GM21528 (cell line): ENCODE measurements at regions not wholly inside any gene's neighbourhood (a gene's known extent, or its start where the extent isn't known, plus 50 kb on each side); places are given as distances from the start of the nearest gene placed in this dataset.
"Not testable (repeated sequence)": the region's sequence is repeated elsewhere in the genome, so short reads cannot be mapped to it uniquely, and the experiment has no call there.

ENCODE experiments used
- ATAC-seq: cut with Tn5 transposase; IDR thresholded peaks from one replicate; pipeline ENCODE4 v1.9.1; 2021; ENCODE audit warnings: mild to moderate bottlenecking, moderate library complexity; ENCODE audit not compliant: unreplicated experiment, low FRiP score

- ATAC-seq = no peak
Observed at GRCh38 chr13:89380101-89380500, 1708.9 kb downstream of the SLITRK5 start.

GRCh38 chr13:89382981-89383380 is 1711.8 kb downstream of the SLITRK5 start:
- ATAC-seq = no peak

- no peak for ATAC-seq
Observed at GRCh38 chr13:89383891-89384290, 1712.7 kb downstream of the SLITRK5 start.

GRCh38 chr13:89393758-89394304 is 1722.7 kb downstream of the SLITRK5 start:
- no peak for ATAC-seq

GRCh38 chr13:89401264-89401675 is 1730.1 kb downstream of the SLITRK5 start:
- ATAC-seq = no peak

GRCh38 chr13:89402211-89402610 is 1731.0 kb downstream of the SLITRK5 start:
- ATAC-seq = no peak

- ATAC-seq = not testable (repeated sequence)
Observed at GRCh38 chr13:89406096-89406495, 1734.9 kb downstream of the SLITRK5 start.

- no peak for ATAC-seq
Observed at GRCh38 chr13:89407357-89407756, 1736.2 kb downstream of the SLITRK5 start.

GRCh38 chr13:89432997-89433396 is 1761.8 kb downstream of the SLITRK5 start:
- ATAC-seq = no peak

GRCh38 chr13:89434624-89435023 is 1763.5 kb downstream of the SLITRK5 start:
- ATAC-seq = not testable (repeated sequence)

GRCh38 chr13:89454681-89455080 is 1783.5 kb downstream of the SLITRK5 start:
- no peak for ATAC-seq

- no peak for ATAC-seq
Observed at GRCh38 chr13:89455225-89455624, 1784.1 kb downstream of the SLITRK5 start.

GRCh38 chr13:89455741-89456140 is 1784.6 kb downstream of the SLITRK5 start:
- no peak for ATAC-seq

GRCh38 chr13:89457977-89458376 is 1786.8 kb downstream of the SLITRK5 start:
- ATAC-seq = no peak

GRCh38 chr13:89458456-89458855 is 1787.3 kb downstream of the SLITRK5 start:
- ATAC-seq = no peak

GRCh38 chr13:89460895-89461294 is 1789.7 kb downstream of the SLITRK5 start:
- not testable (repeated sequence) for ATAC-seq

- no peak for ATAC-seq
Observed at GRCh38 chr13:89465366-89465765, 1794.2 kb downstream of the SLITRK5 start.

- ATAC-seq = no peak
Observed at GRCh38 chr13:89468081-89468480, 1796.9 kb downstream of the SLITRK5 start.

GRCh38 chr13:89470901-89471300 is 1799.7 kb downstream of the SLITRK5 start:
- ATAC-seq = no peak

GRCh38 chr13:89474432-89474831 is 1803.3 kb downstream of the SLITRK5 start:
- no peak for ATAC-seq

- no peak for ATAC-seq
Observed at GRCh38 chr13:89486065-89486464, 1814.9 kb downstream of the SLITRK5 start.

GRCh38 chr13:89486709-89487108 is 1815.5 kb downstream of the SLITRK5 start:
- ATAC-seq = no peak

GRCh38 chr13:89490661-89491060 is 1819.5 kb downstream of the SLITRK5 start:
- no peak for ATAC-seq
